ENCODE measurements at regions not wholly inside any gene's neighbourhood (a gene's known extent, or its start where the extent isn't known, plus 50 kb on each side); places are given as distances from the start of the nearest gene placed in this dataset.

DNA sequence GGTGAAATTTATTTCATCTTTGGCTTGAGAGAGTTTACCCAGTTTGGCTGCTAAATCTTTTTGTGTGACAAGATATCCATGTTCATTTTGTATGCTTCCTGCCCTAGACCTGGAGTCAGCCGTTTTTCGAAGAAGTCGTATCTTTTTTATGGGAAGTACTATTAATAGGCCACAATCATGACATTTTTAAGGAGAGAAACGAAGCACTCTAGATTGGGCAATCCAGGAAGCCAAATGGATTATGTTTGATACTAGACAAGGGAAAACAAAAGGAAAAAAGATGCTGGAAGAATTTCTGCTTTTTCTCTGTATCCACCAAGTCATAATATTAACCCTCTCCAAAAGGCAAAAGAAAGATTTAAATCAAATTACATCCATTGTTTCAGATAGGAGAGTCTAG is 214.6 kb downstream of the HDGFL1 start:
- no peak for TF ChIP-seq CTCF (conservative IDR thresholded peaks at IDR 0.05 in 1 of 2, IDR thresholded peaks at IDR 0.05 in 1 of 2; ENCODE audit: low read depth in 1 of 2, low read length in 2 of 2)
- no peak for TF ChIP-seq EZH2 (IDR thresholded peaks at IDR 0.05; ENCODE audit: low read length, missing control alignments)
